Loucy (cell line): ENCODE measurements at regions not wholly inside any gene's neighbourhood (a gene's known extent, or its start where the extent isn't known, plus 50 kb on each side); places are given as distances from the start of the nearest gene placed in this dataset.

Experiments used
- H2AFZ ChIP-seq: fragments of 200-600 bp; sonication (generic); 2 replicates; pipeline ENCODE4 v1.6.0; 2016; ENCODE audit warnings: antibody characterized with exemption, mild to moderate bottlenecking, low read length, moderate library complexity
- H3F3A ChIP-seq: fragments of 200-600 bp; 2 replicates; pipeline ENCODE4 v1.6.0; 2016; ENCODE audit warnings: antibody characterized with exemption, low read depth, mild to moderate bottlenecking
- H3K27me3 ChIP-seq: fragments of 200-600 bp; sonication (generic); 2 replicates; pipeline ENCODE4 v1.6.1; 2014; ENCODE audit warnings: low read length, mild to moderate bottlenecking; ENCODE audit not compliant: insufficient read depth, poor library complexity, severe bottlenecking
- H3K36me3 ChIP-seq: fragments of 200-600 bp; sonication (generic); 2 replicates; pipeline ENCODE4 v1.6.1; 2016; ENCODE audit warnings: low read length; ENCODE audit not compliant: insufficient read depth
- H3K4me1 ChIP-seq: fragments of 200-600 bp; sonication (generic); 2 replicates; pipeline ENCODE4 v1.5.1; 2014; ENCODE audit warnings: low read length, mild to moderate bottlenecking; ENCODE audit not compliant: insufficient read depth, poor library complexity, severe bottlenecking
- H3K4me2 ChIP-seq: fragments of 200-600 bp; sonication (generic); 2 replicates; pipeline ENCODE4 v1.6.0; 2014; ENCODE audit warnings: antibody characterized with exemption, low read length, low read depth, mild to moderate bottlenecking; ENCODE audit not compliant: poor library complexity, severe bottlenecking
- H3K4me3 ChIP-seq: fragments of 200-600 bp; sonication (generic); 2 replicates; pipeline ENCODE4 v1.5.1; 2014; ENCODE audit warnings: low read length, mild to moderate bottlenecking, mixed read lengths; ENCODE audit not compliant: poor library complexity, severe bottlenecking
- H3K79me2 ChIP-seq: fragments of 200-600 bp; sonication (generic); 2 replicates; pipeline ENCODE4 v1.6.1; 2014; ENCODE audit warnings: low read length; ENCODE audit not compliant: insufficient read depth
- H3K9ac ChIP-seq: fragments of 200-600 bp; sonication (generic); 2 replicates; pipeline ENCODE4 v1.6.0; 2014; ENCODE audit warnings: mild to moderate bottlenecking, low read depth, low read length, moderate library complexity; ENCODE audit not compliant: poor library complexity, severe bottlenecking
- H3K9me2 ChIP-seq: fragments of 200-600 bp; sonication (generic); replicated peaks from 2 replicates; pipeline ENCODE4 v1.6.1; 2016; ENCODE audit warnings: low read depth, low read length, mixed read lengths
- H3K9me3 ChIP-seq: fragments of 200-600 bp; sonication (generic); 2 replicates; pipeline ENCODE4 v1.6.1; 2014; ENCODE audit warnings: mild to moderate bottlenecking, antibody characterized with exemption, low read length, low read depth; ENCODE audit not compliant: insufficient read depth
- H4K20me1 ChIP-seq: fragments of 200-600 bp; sonication (generic); 2 replicates; pipeline ENCODE4 v1.6.0; 2014; ENCODE audit warnings: antibody characterized with exemption, low read length, mild to moderate bottlenecking; ENCODE audit not compliant: insufficient read depth, poor library complexity, severe bottlenecking
- CTCF ChIP-seq: fragments of 200-600 bp; sonication (generic); conservative IDR thresholded peaks from 2 replicates; pipeline ENCODE4 v1.5.1; 2014; ENCODE audit warnings: mild to moderate bottlenecking, antibody characterized with exemption, low read length
- EZH2phosphoT487 ChIP-seq: fragments of 200-600 bp; IDR thresholded peaks from 2 replicates; pipeline ENCODE4 v1.6.1; 2018; ENCODE audit warnings: antibody characterized with exemption, mild to moderate bottlenecking, moderate library complexity, borderline replicate concordance

- Histone ChIP-seq H3K4me1 (no peaks in the 10 kb centered on the region), H3K36me3 (no peaks in the 10 kb centered on the region), H3F3A (no peaks in the 10 kb centered on the region), H3K27me3 (no peaks in the 10 kb centered on the region), H3K4me2 (no peak overlapping the region), H3K9me3 (no peaks in the 10 kb centered on the region), H3K9me2 (no peaks in the 10 kb centered on the region), H3K4me3 (no peak overlapping the region), H2AFZ (no peak overlapping the region), H3K9ac (no peak overlapping the region), H3K79me2 (no peaks in the 10 kb centered on the region), H4K20me1 (no peaks in the 10 kb centered on the region)
- TF ChIP-seq CTCF: no peak
- TF ChIP-seq EZH2phosphoT487: no peak
These were observed 100.5 kb upstream of the PRNP start for GRCh38 chr20:4585758-4586157.

- Histone ChIP-seq H3K4me1 (no peaks in the 10 kb centered on the region), H3F3A (no peaks in the 10 kb centered on the region), H4K20me1 (no peaks in the 10 kb centered on the region), H3K4me3 (no peak overlapping the region), H2AFZ (no peak overlapping the region), H3K27me3 (no peaks in the 10 kb centered on the region), H3K9me2 (no peaks in the 10 kb centered on the region), H3K79me2 (no peaks in the 10 kb centered on the region), H3K4me2 (no peak overlapping the region), H3K9me3 (no peaks in the 10 kb centered on the region), H3K9ac (no peak overlapping the region), H3K36me3 (no peaks in the 10 kb centered on the region)
- TF ChIP-seq CTCF (no peak), EZH2phosphoT487 (no peak)
These were observed 101.0 kb upstream of the PRNP start for GRCh38 chr20:4585104-4585753.

- Histone ChIP-seq H3K4me2 (no peak overlapping the region), H3K9ac (no peak overlapping the region), H3K27me3 (no peaks in the 10 kb centered on the region), H3K9me3 (no peaks in the 10 kb centered on the region), H3K4me3 (no peak overlapping the region), H4K20me1 (no peaks in the 10 kb centered on the region), H3F3A (no peaks in the 10 kb centered on the region), H3K4me1 (no peaks in the 10 kb centered on the region), H3K36me3 (no peaks in the 10 kb centered on the region), H3K9me2 (no peaks in the 10 kb centered on the region), H3K79me2 (no peaks in the 10 kb centered on the region), H2AFZ (no peak overlapping the region)
- TF ChIP-seq CTCF: no peak
- no peak for TF ChIP-seq EZH2phosphoT487
These were observed 101.7 kb upstream of the PRNP start for GRCh38 chr20:4584510-4584909.
